Esophagus muscularis mucosa (tissue), 4 donors: ENCODE measurements at regions not wholly inside any gene's neighbourhood (a gene's known extent, or its start where the extent isn't known, plus 50 kb on each side); places are given as distances from the start of the nearest gene placed in this dataset.
"Not testable (repeated sequence)": the region's sequence is repeated elsewhere in the genome, so short reads cannot be mapped to it uniquely, and the experiment has no call there.

Experiments
- DNase-seq: peaks from one replicate; pipeline ENCODE4 v3.0.0-alpha.2; 2017; ENCODE audit errors: extremely low spot score
- H3K27ac ChIP-seq, 4 donors: fragments of 200-600 bp; sonication (generic); replicated peaks in 1 of 4; 1 replicate in 3 of 4; 2 replicates in 1 of 4; pipeline ENCODE4 v1.5.1; 2016 to 2019; ENCODE audit warnings: mild to moderate bottlenecking in 1 of 4
- H3K27me3 ChIP-seq, 4 donors: fragments of 200-600 bp; sonication (generic); one replicate each; pipeline versions ENCODE4 v1.5.1 to v1.6.0; 2016 to 2019
- H3K36me3 ChIP-seq, 4 donors: fragments of 200-600 bp; sonication (generic); one replicate each; pipeline ENCODE4 v1.5.1; 2016 to 2019
- H3K4me1 ChIP-seq, 4 donors: fragments of 200-600 bp; sonication (generic); one replicate each; pipeline ENCODE4 v1.5.1; 2016 to 2019
- H3K4me3 ChIP-seq, 4 donors: fragments of 200-600 bp; sonication (generic); 1 replicate in 2 of 4; 2 replicates in 2 of 4; pipeline ENCODE4 v1.5.1; 2016 to 2019; ENCODE audit warnings: mild to moderate bottlenecking in 4 of 4, moderate library complexity in 1 of 4
- H3K9me3 ChIP-seq, 4 donors: fragments of 200-600 bp; sonication (generic); 1 replicate in 3 of 4; 2 replicates in 1 of 4; pipeline ENCODE4 v1.5.1; 2016 to 2019
- CTCF ChIP-seq, 3 experiments: fragments of 200-600 bp in 2 of 3; fragments of 450-650 bp in 1 of 3; sonication (generic) in 2 of 3; IDR thresholded peaks; one replicate each; pipeline ENCODE4 v1.5.1; 2017 to 2019; ENCODE audit warnings: antibody characterized with exemption in 3 of 3, mild to moderate bottlenecking in 2 of 3, moderate library complexity in 1 of 3
- EP300 ChIP-seq: sonication (generic); formaldehyde crosslinking; IDR thresholded peaks from one replicate; pipeline ENCODE4 v1.6.1; 2017; ENCODE audit warnings: antibody characterized with exemption
- POLR2A ChIP-seq: fragments of 450-650 bp; IDR thresholded peaks from one replicate; pipeline ENCODE4 v1.6.1; 2017; ENCODE audit warnings: antibody characterized with exemption, moderate library complexity, mild to moderate bottlenecking, low read depth
- POLR2AphosphoS5 ChIP-seq, 2 donors: sonication (generic); formaldehyde crosslinking; IDR thresholded peaks; one replicate each; pipeline ENCODE4 v1.6.1; 2017; ENCODE audit warnings: antibody characterized with exemption in 2 of 2
- WGBS: methylation state at CpG from one replicate; pipeline ENCODE4 v1.1.5; 2018; 5-methylcytosine and 5-hydroxymethylcytosine counted together
- intact Hi-C: fragments of 100-400 bp; cut with DNase I; formaldehyde crosslinking; loops from one replicate; pipeline ENCODE4 v1.15.1; 2023

- no peak for DNase-seq
- H3K27me3 ChIP-seq, result no peaks in the 10 kb centered on the region
- WGBS, result 21% methylated on average over 3 of the region's 3 CpGs
- H3K9me3 ChIP-seq, result no peaks in the 10 kb centered on the region
- no peak overlapping the region for H3K4me3 ChIP-seq
- TF ChIP-seq POLR2A (no peak), POLR2AphosphoS5 (IDR thresholded peaks at IDR 0.05) (no peak), CTCF (IDR thresholded peaks at IDR 0.05) (no peak), EP300 (no peak)
- no peaks in the 10 kb centered on the region for H3K36me3 ChIP-seq
- H3K27ac ChIP-seq, result peak overlapping the region in 1 of 4 donors; percentile 29
- intact Hi-C loops, result loop anchor here (10.0 kb wide), 1 partner anchor 342 kb away; the partner anchor contains the start of gene GADD45G
- peaks cover 6 to 45% (median 41%) of the 10 kb centered on the region in 4 donors for H3K4me1 ChIP-seq
Observed at GRCh38 chr9:89946741-89947140, 341.9 kb downstream of the GADD45G start.

GRCh38 chr9:89949111-89949510 is 344.3 kb downstream of the GADD45G start:
- Histone ChIP-seq H3K27me3 (no peaks in the 10 kb centered on the region), H3K4me1 (peaks cover 4 to 25% (median 22%) of the 10 kb centered on the region in 4 donors), H3K36me3 (no peaks in the 10 kb centered on the region), H3K4me3 (no peak overlapping the region), H3K27ac (no peak overlapping the region), H3K9me3 (no peaks in the 10 kb centered on the region)
- no peak for DNase-seq
- WGBS, result 87% methylated on average over 4 of the region's 4 CpGs
- TF ChIP-seq POLR2AphosphoS5 (IDR thresholded peaks at IDR 0.05) (no peak), CTCF (IDR thresholded peaks at IDR 0.05) (no peak), POLR2A (no peak), EP300 (no peak)
- intact Hi-C loops, result loop anchor here (10.0 kb wide), 1 partner anchor 344 kb away; the partner anchor contains the start of gene GADD45G

GRCh38 chr9:89951675-89952074 is 346.9 kb downstream of the GADD45G start:
- DNase-seq, result no peak
- peaks cover 6 to 20% (median 15%) of the 10 kb centered on the region in 4 donors for H3K4me1 ChIP-seq
- no peaks in the 10 kb centered on the region for H3K36me3 ChIP-seq
- no peaks in the 10 kb centered on the region for H3K27me3 ChIP-seq
- H3K9me3 ChIP-seq, result no peaks in the 10 kb centered on the region
- H3K4me3 ChIP-seq, result no peak overlapping the region
- TF ChIP-seq POLR2AphosphoS5 (IDR thresholded peaks at IDR 0.05), result no peak
- TF ChIP-seq CTCF (IDR thresholded peaks at IDR 0.05), result no peak
- no peak for TF ChIP-seq EP300
- no peak for TF ChIP-seq POLR2A
- WGBS, result 95% methylated on average over 4 of the region's 4 CpGs
- no peak overlapping the region for H3K27ac ChIP-seq
- intact Hi-C loops, result no loop called here

- no peaks in the 10 kb centered on the region for H3K27me3 ChIP-seq
- no peak for TF ChIP-seq CTCF (IDR thresholded peaks at IDR 0.05)
- no peak for TF ChIP-seq POLR2A
- no peaks in the 10 kb centered on the region for H3K36me3 ChIP-seq
- no peak overlapping the region for H3K27ac ChIP-seq
- H3K4me3 ChIP-seq, result no peak overlapping the region
- intact Hi-C loops, result no loop called here
- peaks cover 6 to 18% (median 12%) of the 10 kb centered on the region in 4 donors for H3K4me1 ChIP-seq
- no peaks in the 10 kb centered on the region for H3K9me3 ChIP-seq
- 82% methylated on average over 4 of the region's 4 CpGs for WGBS
- no peak for DNase-seq
Observed at GRCh38 chr9:89952401-89952800, 347.6 kb downstream of the GADD45G start.

- H3K27me3 ChIP-seq, intact Hi-C loops, H3K4me3 ChIP-seq, H3K36me3 ChIP-seq, H3K27ac ChIP-seq, H3K9me3 ChIP-seq, DNase-seq: not testable (repeated sequence)
- peaks cover 6 to 18% (median 12%) of the 10 kb centered on the region in 4 donors for H3K4me1 ChIP-seq
- 97% methylated on average over 4 of the region's 4 CpGs for WGBS
Observed at GRCh38 chr9:89953263-89953662, 348.5 kb downstream of the GADD45G start.
